Myocyte (in vitro differentiated cells): ENCODE measurements at regions not wholly inside any gene's neighbourhood (a gene's known extent, or its start where the extent isn't known, plus 50 kb on each side); places are given as distances from the start of the nearest gene placed in this dataset.

ENCODE experiments used
- DNase-seq: peaks from one replicate; pipeline ENCODE4 v3.0.0-alpha.2; 2012; ENCODE audit warnings: low read depth

GRCh38 chr1:106224426-106224825 lies 832.0 kb upstream of the PRMT6 start:
- DNase-seq, result no peak

- DNase-seq, result no peak
Observed at GRCh38 chr1:106225403-106225802, 831.1 kb upstream of the PRMT6 start.

GRCh38 chr1:106226550-106226949 lies 829.9 kb upstream of the PRMT6 start:
- no peak for DNase-seq

GRCh38 chr1:106232128-106232527 lies 824.3 kb upstream of the PRMT6 start:
- DNase-seq, result no peak

GRCh38 chr1:106233511-106233910 lies 823.0 kb upstream of the PRMT6 start:
- DNase-seq, result no peak

GRCh38 chr1:106249365-106249764 lies 807.1 kb upstream of the PRMT6 start:
- DNase-seq, result no peak

GRCh38 chr1:106249810-106250209 lies 806.7 kb upstream of the PRMT6 start:
- no peak for DNase-seq

- DNase-seq, result no peak
Observed at GRCh38 chr1:106254748-106255147, 801.7 kb upstream of the PRMT6 start.

GRCh38 chr1:106266786-106267185 lies 789.7 kb upstream of the PRMT6 start:
- DNase-seq, result no peak

GRCh38 chr1:106268070-106268469 lies 788.4 kb upstream of the PRMT6 start:
- no peak for DNase-seq

- DNase-seq, result no peak
Observed at GRCh38 chr1:106276871-106277270, 779.6 kb upstream of the PRMT6 start.

- DNase-seq, result no peak
Observed at GRCh38 chr1:106277786-106278185, 778.7 kb upstream of the PRMT6 start.

GRCh38 chr1:106278716-106279115 lies 777.8 kb upstream of the PRMT6 start:
- DNase-seq, result no peak

- no peak for DNase-seq
Observed at GRCh38 chr1:106289265-106289928, 767.1 kb upstream of the PRMT6 start.

GRCh38 chr1:106290805-106291501 lies 765.5 kb upstream of the PRMT6 start:
- peak; percentile 2 for DNase-seq

- no peak for DNase-seq
Observed at GRCh38 chr1:106292130-106292529, 764.3 kb upstream of the PRMT6 start.

GRCh38 chr1:106296431-106296830 lies 760.0 kb upstream of the PRMT6 start:
- no peak for DNase-seq

- DNase-seq, result no peak
Observed at GRCh38 chr1:106304106-106304505, 752.4 kb upstream of the PRMT6 start.

GRCh38 chr1:106319612-106320011 lies 736.9 kb upstream of the PRMT6 start:
- no peak for DNase-seq

- DNase-seq, result no peak
Observed at GRCh38 chr1:106325600-106325999, 730.9 kb upstream of the PRMT6 start.

- no peak for DNase-seq
Observed at GRCh38 chr1:106344494-106344893, 712.0 kb upstream of the PRMT6 start.

GRCh38 chr1:106360252-106360651 lies 696.2 kb upstream of the PRMT6 start:
- DNase-seq, result no peak
